Ishikawa (cell line): ENCODE measurements at regions not wholly inside any gene's neighbourhood (a gene's known extent, or its start where the extent isn't known, plus 50 kb on each side); places are given as distances from the start of the nearest gene placed in this dataset.

Source experiments
- EP300 ChIP-seq: IDR thresholded peaks from 2 replicates; pipeline ENCODE4 v1.6.1; 2012; ENCODE audit warnings: borderline replicate concordance
- YY1 ChIP-seq: IDR thresholded peaks from 2 replicates; pipeline ENCODE4 v1.6.1; 2012; ENCODE audit warnings: low read depth
- TF ChIP-seq, protein P1 (sequence below): IDR thresholded peaks from 2 replicates; pipeline ENCODE4 v1.6.1; 2012; ENCODE audit warnings: low read depth, mild to moderate bottlenecking
- TF ChIP-seq, protein P2 (sequence below): IDR thresholded peaks from 2 replicates; pipeline ENCODE4 v1.6.1; 2012

DNA sequence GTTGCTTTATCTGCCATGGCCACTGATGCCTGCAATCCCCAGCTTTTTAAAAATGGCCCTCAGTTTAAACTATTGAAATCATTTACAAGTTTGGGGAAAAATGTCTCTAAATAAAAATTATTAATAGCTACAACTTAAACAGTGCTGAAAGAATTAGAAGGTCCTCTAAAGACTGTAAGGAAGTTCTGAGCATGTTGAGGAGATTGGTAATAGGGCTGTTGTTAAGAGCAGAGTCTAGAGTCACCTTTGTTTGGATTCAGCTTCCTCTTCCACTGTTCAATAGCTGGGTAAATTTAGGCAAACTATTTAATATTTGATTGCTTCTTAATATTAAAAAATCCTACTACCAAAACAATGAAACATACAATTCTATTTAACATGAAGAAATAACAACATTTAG lies 1127.1 kb upstream of the DDX18 start:
- TF ChIP-seq EP300 (no peak), YY1 (no peak)
- TF ChIP-seq, protein P1, sequence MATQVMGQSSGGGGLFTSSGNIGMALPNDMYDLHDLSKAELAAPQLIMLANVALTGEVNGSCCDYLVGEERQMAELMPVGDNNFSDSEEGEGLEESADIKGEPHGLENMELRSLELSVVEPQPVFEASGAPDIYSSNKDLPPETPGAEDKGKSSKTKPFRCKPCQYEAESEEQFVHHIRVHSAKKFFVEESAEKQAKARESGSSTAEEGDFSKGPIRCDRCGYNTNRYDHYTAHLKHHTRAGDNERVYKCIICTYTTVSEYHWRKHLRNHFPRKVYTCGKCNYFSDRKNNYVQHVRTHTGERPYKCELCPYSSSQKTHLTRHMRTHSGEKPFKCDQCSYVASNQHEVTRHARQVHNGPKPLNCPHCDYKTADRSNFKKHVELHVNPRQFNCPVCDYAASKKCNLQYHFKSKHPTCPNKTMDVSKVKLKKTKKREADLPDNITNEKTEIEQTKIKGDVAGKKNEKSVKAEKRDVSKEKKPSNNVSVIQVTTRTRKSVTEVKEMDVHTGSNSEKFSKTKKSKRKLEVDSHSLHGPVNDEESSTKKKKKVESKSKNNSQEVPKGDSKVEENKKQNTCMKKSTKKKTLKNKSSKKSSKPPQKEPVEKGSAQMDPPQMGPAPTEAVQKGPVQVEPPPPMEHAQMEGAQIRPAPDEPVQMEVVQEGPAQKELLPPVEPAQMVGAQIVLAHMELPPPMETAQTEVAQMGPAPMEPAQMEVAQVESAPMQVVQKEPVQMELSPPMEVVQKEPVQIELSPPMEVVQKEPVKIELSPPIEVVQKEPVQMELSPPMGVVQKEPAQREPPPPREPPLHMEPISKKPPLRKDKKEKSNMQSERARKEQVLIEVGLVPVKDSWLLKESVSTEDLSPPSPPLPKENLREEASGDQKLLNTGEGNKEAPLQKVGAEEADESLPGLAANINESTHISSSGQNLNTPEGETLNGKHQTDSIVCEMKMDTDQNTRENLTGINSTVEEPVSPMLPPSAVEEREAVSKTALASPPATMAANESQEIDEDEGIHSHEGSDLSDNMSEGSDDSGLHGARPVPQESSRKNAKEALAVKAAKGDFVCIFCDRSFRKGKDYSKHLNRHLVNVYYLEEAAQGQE, result no peak
- TF ChIP-seq, protein P2, sequence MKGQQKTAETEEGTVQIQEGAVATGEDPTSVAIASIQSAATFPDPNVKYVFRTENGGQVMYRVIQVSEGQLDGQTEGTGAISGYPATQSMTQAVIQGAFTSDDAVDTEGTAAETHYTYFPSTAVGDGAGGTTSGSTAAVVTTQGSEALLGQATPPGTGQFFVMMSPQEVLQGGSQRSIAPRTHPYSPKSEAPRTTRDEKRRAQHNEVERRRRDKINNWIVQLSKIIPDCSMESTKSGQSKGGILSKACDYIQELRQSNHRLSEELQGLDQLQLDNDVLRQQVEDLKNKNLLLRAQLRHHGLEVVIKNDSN, result no peak
